SK-N-SH (cell line): ENCODE measurements at regions not wholly inside any gene's neighbourhood (a gene's known extent, or its start where the extent isn't known, plus 50 kb on each side); places are given as distances from the start of the nearest gene placed in this dataset.

Experiments
- CTCF ChIA-PET: fragments of 300-600, 350-600 bp; formaldehyde crosslinking; extraction: SDS; loops from one replicate; lab custom pipeline; 2021; lab: Yijun Ruan, JAX
- POLR2A ChIA-PET: fragments of 350-600 bp; sonication (Branson Sonifier 250); formaldehyde crosslinking; extraction: SDS; loops from one replicate; lab custom pipeline; 2020; ENCODE audit warnings: antibody characterized with exemption, inconsistent platforms; lab: Yijun Ruan, JAX
- DNase-seq: peaks from one replicate; pipeline ENCODE4 v3.0.0; 2012
- H2AFZ ChIP-seq: fragments of 200-600 bp; sonication (generic); 2 replicates; pipeline ENCODE4 v1.8.1; 2016; ENCODE audit warnings: antibody characterized with exemption, mild to moderate bottlenecking, low read depth
- H3F3A ChIP-seq: fragments of 200-600 bp; sonication (generic); replicated peaks from 2 replicates; pipeline ENCODE3; 2016; ENCODE audit warnings: antibody characterized with exemption, mild to moderate bottlenecking; ENCODE audit not compliant: insufficient read depth
- H3K27ac ChIP-seq, 2 experiments: fragments of 200-500 bp in 1 of 2; fragments of 200-600 bp in 1 of 2; sonication (Bioruptor generic) in 1 of 2; sonication (generic), shearing (Covaris generic) in 1 of 2; 2 replicates each; pipeline versions ENCODE4 v1.5.1 to v1.6.1; 2014 to 2016; ENCODE audit warnings: low read depth in 2 of 2, inconsistent platforms in 1 of 2, low read length in 1 of 2, mild to moderate bottlenecking in 1 of 2, mixed read lengths in 1 of 2
- H3K27me3 ChIP-seq: fragments of 200-600 bp; sonication (generic), shearing (Covaris generic); 2 replicates; pipeline ENCODE4 v1.6.1; 2016; ENCODE audit warnings: mixed run types; ENCODE audit not compliant: insufficient read depth
- H3K36me3 ChIP-seq, 2 experiments: fragments of 200-500 bp in 1 of 2; fragments of 200-600 bp in 1 of 2; sonication (Bioruptor generic) in 1 of 2; sonication (generic) in 1 of 2; replicated peaks in 1 of 2; 2 replicates each; pipeline versions ENCODE3 to v1.5.1; 2014 to 2016; ENCODE audit warnings: low read length in 1 of 2, mild to moderate bottlenecking in 1 of 2; ENCODE audit not compliant: insufficient read depth in 2 of 2, control insufficient read depth in 1 of 2
- H3K4me1 ChIP-seq, 2 experiments: fragments of 200-500 bp in 1 of 2; fragments of 200-600 bp in 1 of 2; sonication (Bioruptor generic) in 1 of 2; sonication (generic), shearing (Covaris generic) in 1 of 2; 2 replicates each; pipeline versions ENCODE4 v1.5.1 to v1.6.1; 2014 to 2016; ENCODE audit warnings: low read depth in 1 of 2, low read length in 1 of 2, mixed run types in 1 of 2; ENCODE audit not compliant: insufficient read depth in 2 of 2, control insufficient read depth in 1 of 2
- H3K4me2 ChIP-seq: fragments of 200-600 bp; sonication (generic), shearing (Covaris generic); 2 replicates; pipeline ENCODE4 v1.6.1; 2017; ENCODE audit warnings: mixed run types
- H3K4me3 ChIP-seq, 2 experiments: fragments of 200-500 bp in 1 of 2; fragments of 200-600 bp in 1 of 2; sonication (Bioruptor generic) in 1 of 2; sonication (generic), shearing (Covaris generic) in 1 of 2; 2 replicates each; pipeline versions ENCODE4 v1.5.1 to v1.8.1; 2014 to 2016; ENCODE audit warnings: low read depth in 2 of 2, inconsistent platforms in 1 of 2, low read length in 1 of 2, mild to moderate bottlenecking in 1 of 2, mixed read lengths in 1 of 2, moderate library complexity in 1 of 2
- H3K79me2 ChIP-seq: fragments of 200-600 bp; sonication (generic); 2 replicates; pipeline ENCODE4 v1.8.1; 2017; ENCODE audit warnings: mild to moderate bottlenecking; ENCODE audit not compliant: insufficient read depth
- H3K9ac ChIP-seq: fragments of 200-600 bp; sonication (generic); 2 replicates; pipeline ENCODE4 v1.6.1; 2017; ENCODE audit warnings: mixed run types
- H3K9me2 ChIP-seq: fragments of 200-600 bp; sonication (generic); 2 replicates; pipeline ENCODE4 v1.6.1; 2017; ENCODE audit warnings: mixed run types
- H3K9me3 ChIP-seq: fragments of 200-600 bp; sonication (generic); 2 replicates; pipeline ENCODE4 v1.6.1; 2017; ENCODE audit warnings: mixed run types, mild to moderate bottlenecking, moderate library complexity
- H4K20me1 ChIP-seq: fragments of 200-600 bp; sonication (generic); 2 replicates; pipeline ENCODE4 v1.6.1; 2017; ENCODE audit warnings: mild to moderate bottlenecking, mixed run types; ENCODE audit not compliant: insufficient read depth
- CHD2 ChIP-seq: fragments of 150-350 bp; IDR thresholded peaks from 2 replicates; pipeline ENCODE4 v1.6.1; 2018; ENCODE audit warnings: low read length; ENCODE audit not compliant: partially characterized antibody
- CTCF ChIP-seq: fragments of 200-600 bp; sonication (generic); IDR thresholded peaks from 2 replicates; pipeline ENCODE4 v1.6.1; 2017; ENCODE audit warnings: antibody characterized with exemption, mild to moderate bottlenecking, moderate library complexity
- EZH2phosphoT487 ChIP-seq: fragments of 200-600 bp; sonication (generic); IDR thresholded peaks from 2 replicates; pipeline ENCODE4 v1.6.1; 2017; ENCODE audit warnings: low read depth, mixed run types, mild to moderate bottlenecking, antibody characterized with exemption, moderate library complexity, borderline replicate concordance
- IRF3 ChIP-seq: fragments of 150-350 bp; IDR thresholded peaks from 2 replicates; pipeline ENCODE4 v1.6.1; 2016; ENCODE audit warnings: mild to moderate bottlenecking, low read depth, low read length
- JUND ChIP-seq: IDR thresholded peaks from 2 replicates; pipeline ENCODE4 v1.4.0; 2012
- NFIC ChIP-seq: IDR thresholded peaks from 2 replicates; pipeline ENCODE4 v1.4.0; 2012; ENCODE audit warnings: borderline replicate concordance
- PBX3 ChIP-seq: IDR thresholded peaks from 2 replicates; pipeline ENCODE4; 2012
- POLR2AphosphoS5 ChIP-seq: IDR thresholded peaks from 2 replicates; pipeline ENCODE4 v1.6.1; 2012; ENCODE audit warnings: low read depth, low read length
- RAD21 ChIP-seq: IDR thresholded peaks from 2 replicates; pipeline ENCODE4 v1.6.1; 2012; ENCODE audit warnings: mild to moderate bottlenecking, low read length
- RXRA ChIP-seq: IDR thresholded peaks from 2 replicates; pipeline ENCODE4 v1.4.0; 2012; ENCODE audit warnings: low read depth, mild to moderate bottlenecking, borderline replicate concordance
- SMC3 ChIP-seq: IDR thresholded peaks from 2 replicates; pipeline ENCODE4 v1.6.1; 2012; ENCODE audit warnings: low read depth, low read length, improper control_type of control experiment
- TAF1 ChIP-seq: IDR thresholded peaks from 2 replicates; pipeline ENCODE4 v1.6.1; 2012; ENCODE audit warnings: low read depth, mild to moderate bottlenecking, low read length, moderate library complexity, borderline replicate concordance
- TCF12 ChIP-seq: IDR thresholded peaks from 2 replicates; pipeline ENCODE4 v1.4.0; 2012
- TEAD4 ChIP-seq: IDR thresholded peaks from 2 replicates; pipeline ENCODE4 v1.4.0; 2012; ENCODE audit warnings: mild to moderate bottlenecking, borderline replicate concordance; ENCODE audit not compliant: insufficient read depth
- USF1 ChIP-seq: IDR thresholded peaks from 2 replicates; pipeline ENCODE4 v1.4.0; 2012; ENCODE audit warnings: low read depth, borderline replicate concordance
- USF2 ChIP-seq: fragments of 150-350 bp; IDR thresholded peaks from 2 replicates; pipeline ENCODE4 v1.6.1; 2017; ENCODE audit warnings: antibody characterized with exemption, low read length, low read depth, borderline replicate concordance
- YY1 ChIP-seq: IDR thresholded peaks from 2 replicates; pipeline ENCODE4 v1.4.0; 2012; ENCODE audit warnings: low read depth, mild to moderate bottlenecking
- WGBS: methylation state at CpG from one replicate; pipeline ENCODE4 v1.1.6; 2017; ENCODE audit warnings: low lambda C conversion rate; 5-methylcytosine and 5-hydroxymethylcytosine counted together

GRCh38 chr1:5554784-5555183 lies 437.4 kb downstream of the NPHP4 start (continued):
- no peak for TF ChIP-seq USF2
- no peak for TF ChIP-seq TEAD4
- TF ChIP-seq YY1, result no peak
- TF ChIP-seq USF1, result no peak

GRCh38 chr1:5554111-5554510 lies 438.1 kb downstream of the NPHP4 start:
- H3F3A ChIP-seq, result no peaks in the 10 kb centered on the region
- no peak overlapping the region for H3K4me2 ChIP-seq
- no peak overlapping the region for H2AFZ ChIP-seq
- H3K9ac ChIP-seq, result no peak overlapping the region
- H3K4me1 ChIP-seq, result peaks cover 0 to 4% of the 10 kb centered on the region in 2 experiments; a peak in 1 of 4 replicates
- no peak for TF ChIP-seq CTCF
- no peak for TF ChIP-seq NFIC
- TF ChIP-seq USF2, result no peak
- TF ChIP-seq TEAD4, result no peak
- TF ChIP-seq TCF12, result no peak
- TF ChIP-seq USF1, result no peak
- TF ChIP-seq RAD21, result no peak
- no peak for TF ChIP-seq POLR2AphosphoS5
- TF ChIP-seq YY1, result no peak
- no peak for TF ChIP-seq TAF1
- no peak for TF ChIP-seq RXRA
- TF ChIP-seq PBX3, result no peak
- no peak for TF ChIP-seq CHD2
- no peak for TF ChIP-seq EZH2phosphoT487
- no peak for TF ChIP-seq IRF3
- no peak for TF ChIP-seq JUND
- no peak for TF ChIP-seq SMC3
- H3K9me2 ChIP-seq, result no peaks in the 10 kb centered on the region
- ChIA-PET CTCF (interaction anchor here (1.8 kb wide), 1 partner anchor 12 kb away, joined by 4 read pairs; no protein-coding TSS in a partner anchor), POLR2A (no interaction called here)
- H3K79me2 ChIP-seq, result no peaks in the 10 kb centered on the region
- no peak overlapping the region for H3K27ac ChIP-seq
- H3K9me3 ChIP-seq, result no peaks in the 10 kb centered on the region
- no peaks in the 10 kb centered on the region for H3K27me3 ChIP-seq
- no peak overlapping the region for H3K4me3 ChIP-seq
- no peak for DNase-seq
- H4K20me1 ChIP-seq, result no peaks in the 10 kb centered on the region
- no peaks in the 10 kb centered on the region for H3K36me3 ChIP-seq
- WGBS, result 2% methylated on average over 4 of the region's 6 CpGs
